Activated CD8-positive, alpha-beta memory T cell treated with anti-CD3 and anti-CD28 coated beads for 1 hour (primary cell): ENCODE measurements at regions not wholly inside any gene's neighbourhood (a gene's known extent, or its start where the extent isn't known, plus 50 kb on each side); places are given as distances from the start of the nearest gene placed in this dataset.

Source experiments
- DNase-seq, 2 donors: peaks; one replicate each; pipeline ENCODE4 v3.0.0-alpha.2; 2020; ENCODE audit warnings: low read depth in 1 of 2; ENCODE audit errors: extremely low read depth in 1 of 2

DNA sequence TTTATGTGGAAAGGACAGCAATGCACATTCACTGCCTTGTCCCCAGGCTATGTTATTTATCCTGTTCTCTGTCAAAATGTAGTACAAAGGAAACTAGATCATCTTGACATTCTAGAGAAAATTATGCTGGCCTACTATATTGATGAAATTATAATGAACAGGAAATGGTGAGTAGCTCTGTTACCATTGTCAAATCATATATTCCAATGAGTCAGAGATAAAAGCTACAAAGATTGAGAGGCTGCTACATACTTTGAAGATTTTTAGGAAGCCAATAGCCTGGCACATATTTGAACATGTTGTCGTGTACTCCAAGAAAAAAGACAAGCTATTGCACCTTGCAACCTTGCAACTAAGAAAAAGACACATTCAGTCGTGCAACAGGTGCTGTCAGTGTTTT is 52.7 kb upstream of the TET2 start:
- no peak for DNase-seq
